GM19463 (cell line): ENCODE measurements at regions not wholly inside any gene's neighbourhood (a gene's known extent, or its start where the extent isn't known, plus 50 kb on each side); places are given as distances from the start of the nearest gene placed in this dataset.

Source experiments
- ATAC-seq: cut with Tn5 transposase; IDR thresholded peaks from one replicate; pipeline ENCODE4 v1.9.1; 2021; ENCODE audit warnings: mild to moderate bottlenecking, moderate library complexity; ENCODE audit not compliant: unreplicated experiment

DNA sequence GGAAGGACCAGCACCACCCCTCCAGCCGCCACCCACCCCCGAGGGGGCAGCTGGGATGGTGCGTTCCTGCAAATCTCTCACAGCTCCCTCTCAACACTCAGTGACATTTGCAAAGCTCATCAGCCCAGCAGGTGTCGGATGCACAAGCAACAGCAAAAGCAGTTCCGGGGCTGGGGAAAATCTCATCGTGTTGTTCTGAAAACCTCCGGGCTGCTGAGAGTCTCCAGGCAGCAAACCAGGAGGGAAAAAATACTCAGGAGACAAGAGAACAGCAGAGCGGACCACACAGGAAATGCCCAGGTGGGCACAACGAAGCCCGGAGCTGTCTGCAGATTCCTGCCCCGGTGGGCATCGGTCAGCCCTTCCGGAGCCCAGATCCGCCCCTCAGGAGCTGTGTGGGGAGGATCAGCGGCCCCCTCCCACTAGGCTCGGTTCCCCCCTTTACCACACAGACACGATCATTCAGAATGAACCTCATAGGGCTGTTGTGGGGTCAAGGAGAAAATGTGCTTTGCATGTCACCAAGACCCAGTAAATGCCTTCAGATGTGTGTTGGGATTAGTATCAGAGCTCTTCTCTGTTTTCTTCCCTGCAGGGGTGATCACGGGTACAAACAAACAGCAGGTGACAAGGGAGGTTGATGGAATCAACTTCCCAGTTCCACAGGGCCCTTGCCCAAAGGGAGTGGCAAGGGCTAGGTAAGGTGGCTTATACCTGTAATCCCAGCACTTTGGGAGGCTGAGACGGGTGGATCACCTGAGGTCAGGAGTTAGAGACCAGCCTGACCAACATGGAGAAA lies 127.0 kb upstream of the TIAM1 start:
- no peak for ATAC-seq

- no peak for ATAC-seq
Observed at GRCh38 chr21:31460980-31461379, 116.9 kb upstream of the TIAM1 start.

DNA sequence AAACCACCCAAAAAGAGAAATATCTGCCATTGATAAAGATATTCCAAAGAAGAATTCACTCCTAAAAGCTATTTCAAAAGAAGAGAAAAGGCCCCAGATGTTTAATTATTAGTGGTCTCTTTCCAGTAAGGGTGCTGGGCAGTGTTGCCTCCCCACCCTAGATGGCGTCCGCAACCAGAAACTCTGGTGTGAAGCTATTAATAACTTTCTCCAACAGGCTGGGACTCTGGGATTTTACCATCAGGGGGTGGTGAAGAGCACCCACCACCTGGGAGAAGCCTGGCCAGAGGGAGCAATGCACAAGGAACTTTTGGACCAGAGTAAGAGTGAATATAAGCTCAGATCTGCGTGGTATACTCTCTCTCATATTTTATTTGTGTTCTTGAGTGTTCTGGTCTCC lies 115.4 kb upstream of the TIAM1 start:
- no peak for ATAC-seq

GRCh38 chr21:31457675-31458074 lies 113.6 kb upstream of the TIAM1 start:
- ATAC-seq: no peak

- no peak for ATAC-seq
Observed at GRCh38 chr21:31456201-31456600, 112.1 kb upstream of the TIAM1 start.

DNA sequence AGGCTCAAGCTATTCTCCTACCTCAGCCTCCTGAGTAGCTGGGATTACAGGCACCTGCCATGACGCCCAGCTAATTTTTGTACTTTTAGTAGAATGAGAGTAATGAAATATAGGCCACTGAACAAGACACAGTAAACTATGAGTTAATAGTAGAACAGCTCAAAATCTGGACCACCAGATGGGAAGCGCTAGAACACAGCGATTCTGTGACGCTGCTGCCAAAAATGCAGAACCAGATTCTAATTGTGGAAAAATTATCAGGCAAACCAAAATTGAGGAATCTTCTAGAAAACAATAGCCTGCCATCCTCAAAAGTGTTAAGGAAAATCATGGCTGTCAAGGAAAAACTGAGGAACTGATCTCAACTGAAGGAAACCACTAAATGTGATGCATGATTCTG lies 111.4 kb upstream of the TIAM1 start:
- no peak for ATAC-seq

DNA sequence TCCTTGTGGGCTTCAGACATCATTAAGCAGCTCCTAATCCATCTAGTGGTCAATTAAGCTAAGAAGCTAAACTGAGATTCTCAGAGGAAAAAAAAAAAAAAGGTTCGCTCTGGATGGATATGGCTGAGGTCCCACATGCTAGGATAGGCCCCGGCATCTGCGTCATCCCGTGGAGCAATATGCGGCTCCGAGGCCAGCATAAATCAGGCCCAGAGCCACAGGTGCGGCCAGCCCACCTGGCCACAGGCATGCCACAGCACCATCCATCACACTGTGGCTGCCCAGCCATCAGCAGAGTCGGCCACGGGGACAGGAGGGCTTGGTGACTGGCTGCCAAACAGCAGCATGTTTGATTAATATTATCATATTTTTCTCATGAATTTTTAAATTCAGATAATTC lies 106.9 kb upstream of the TIAM1 start:
- ATAC-seq: no peak

DNA sequence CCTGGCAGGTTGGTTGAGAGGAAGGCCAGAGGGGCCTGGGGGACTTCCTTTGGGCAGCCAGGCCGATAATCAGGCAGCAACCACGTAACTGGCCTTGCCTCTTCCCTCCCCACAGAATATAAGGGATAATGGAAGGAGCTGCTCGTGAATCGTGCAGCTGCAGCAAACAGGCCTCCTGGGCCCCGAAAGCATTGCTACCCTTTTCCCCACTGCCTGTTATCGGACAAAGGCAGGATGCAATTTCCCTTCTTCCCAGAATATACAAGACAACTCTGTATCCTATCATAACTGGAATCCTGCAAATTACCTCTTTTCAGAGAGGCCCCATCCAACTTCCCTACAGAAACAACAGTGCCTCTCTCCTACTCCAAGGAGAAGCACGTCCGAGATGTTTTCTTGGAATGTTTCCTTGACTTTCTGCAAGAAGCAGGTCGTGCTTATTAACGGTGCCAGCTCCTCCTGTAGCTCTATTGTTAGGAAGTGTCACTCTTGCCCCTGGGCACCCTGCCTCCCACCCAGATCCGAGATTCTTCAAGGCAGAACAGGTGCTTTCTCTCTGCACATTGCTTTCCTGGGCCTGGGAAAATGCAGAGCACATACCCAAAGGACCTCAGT lies 106.0 kb upstream of the TIAM1 start:
- ATAC-seq: no peak

- ATAC-seq: no peak
Observed at GRCh38 chr21:31448496-31448895, 104.4 kb upstream of the TIAM1 start.

- ATAC-seq: no peak
Observed at GRCh38 chr21:31447505-31447904, 103.4 kb upstream of the TIAM1 start.

DNA sequence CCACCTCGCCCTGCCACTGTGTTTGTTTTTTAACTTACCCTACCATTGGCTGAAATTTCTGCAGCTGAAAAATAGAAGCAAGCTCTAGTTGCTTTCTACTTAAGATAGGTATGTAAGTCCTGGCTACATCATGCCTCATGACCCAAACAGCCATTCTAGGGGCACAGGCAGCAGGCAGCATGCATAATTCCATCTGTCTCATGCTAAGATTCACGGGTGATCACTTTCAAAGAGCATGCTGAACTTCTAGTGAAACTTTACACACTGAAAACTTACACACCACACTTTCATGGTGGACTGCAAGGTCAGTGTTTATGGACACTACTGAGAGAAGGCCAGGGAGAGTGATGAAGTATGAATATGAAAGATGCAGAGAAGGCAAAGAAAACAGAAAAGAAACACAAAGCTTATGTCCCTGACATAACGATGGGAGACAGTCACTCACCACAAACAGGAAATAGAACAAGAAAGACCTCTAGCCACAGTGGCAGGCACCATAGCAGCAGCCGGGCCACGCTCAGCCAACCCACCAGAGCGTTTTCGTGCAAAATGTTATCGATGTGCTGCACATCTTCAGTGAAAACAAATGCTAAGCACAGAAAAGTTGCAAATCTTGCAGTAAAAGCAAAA lies 102.3 kb upstream of the TIAM1 start:
- no peak for ATAC-seq

GRCh38 chr21:31445137-31445536 lies 101.1 kb upstream of the TIAM1 start:
- ATAC-seq: no peak

- ATAC-seq: no peak
Observed at GRCh38 chr21:31443736-31444521, 99.9 kb upstream of the TIAM1 start.

GRCh38 chr21:31442339-31442738 lies 98.3 kb upstream of the TIAM1 start:
- no peak for ATAC-seq

DNA sequence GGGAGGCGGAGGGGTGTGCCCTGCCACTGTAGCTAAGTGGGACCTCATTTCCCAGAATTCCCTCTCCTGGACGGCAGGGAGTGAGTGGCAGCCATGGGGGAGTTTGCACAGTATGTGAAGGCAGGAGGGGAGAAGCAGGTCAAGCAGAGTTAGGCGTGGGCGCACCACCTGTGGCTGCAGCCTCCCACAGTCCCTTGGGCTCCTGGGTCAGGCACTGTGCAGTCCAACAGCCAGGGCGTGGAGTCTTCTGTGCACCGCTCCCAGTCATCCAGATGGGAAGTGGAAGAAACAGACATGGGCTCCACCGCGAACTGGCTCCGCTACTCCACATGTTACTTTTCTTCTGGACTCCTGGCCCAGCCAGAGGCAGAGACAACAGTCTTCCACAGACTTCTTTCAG lies 85.4 kb upstream of the TIAM1 start:
- ATAC-seq: no peak

DNA sequence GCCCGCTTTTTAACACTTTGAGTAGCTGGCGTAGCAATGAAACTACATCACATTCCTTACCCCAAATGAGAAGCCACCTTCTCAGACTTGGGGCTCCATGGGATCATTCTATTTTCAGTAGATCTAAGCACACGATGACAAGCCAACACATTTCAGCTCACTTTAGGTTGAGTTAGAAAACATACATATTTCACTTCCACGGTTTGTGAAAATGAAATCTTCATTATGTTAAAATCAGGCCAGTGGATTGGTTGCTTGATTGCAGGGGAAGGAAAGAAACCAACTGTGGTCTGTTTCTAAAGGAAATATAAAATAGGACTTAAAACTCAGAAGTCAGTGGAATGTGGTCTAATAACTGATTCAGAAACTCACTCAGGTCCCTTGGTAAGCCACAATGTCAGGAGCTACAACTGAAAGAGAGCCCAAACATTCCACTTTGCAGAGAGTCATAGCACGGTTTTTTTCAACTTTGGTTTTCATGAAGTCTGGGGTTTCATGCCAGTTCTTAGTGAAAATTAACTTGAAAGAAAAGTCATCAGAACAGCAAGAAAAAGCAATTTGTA lies 82.3 kb upstream of the TIAM1 start:
- ATAC-seq: no peak

GRCh38 chr21:31425138-31425537 lies 81.1 kb upstream of the TIAM1 start:
- no peak for ATAC-seq

DNA sequence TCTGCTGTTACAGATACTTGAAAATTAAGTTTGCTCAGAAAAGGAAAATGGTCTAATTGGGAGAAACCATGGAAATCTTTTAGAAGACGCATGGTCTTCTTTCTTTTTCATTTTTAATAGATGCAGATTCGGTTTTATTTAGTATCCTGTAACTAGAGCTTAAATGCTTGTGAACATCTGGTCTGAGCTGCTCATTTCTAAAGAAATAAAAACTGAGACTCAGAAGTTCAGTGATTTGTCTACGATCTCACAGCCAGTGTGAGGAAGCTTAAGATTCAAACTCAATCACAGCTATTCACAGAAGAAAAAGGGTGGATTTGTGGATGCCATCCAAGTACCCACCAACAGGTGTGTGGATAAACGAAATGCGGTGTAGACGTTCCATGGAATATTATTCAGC lies 80.0 kb upstream of the TIAM1 start:
- no peak for ATAC-seq

- no peak for ATAC-seq
Observed at GRCh38 chr21:31420988-31421387, 76.9 kb upstream of the TIAM1 start.

GRCh38 chr21:31420354-31420753 lies 76.3 kb upstream of the TIAM1 start:
- ATAC-seq: no peak

GRCh38 chr21:31418377-31419001 lies 74.4 kb upstream of the TIAM1 start:
- ATAC-seq: no peak
